Activated CD8-positive, alpha-beta T cell treated with anti-CD3 and anti-CD28 coated beads for 36 hours (primary cell): ENCODE measurements at regions not wholly inside any gene's neighbourhood (a gene's known extent, or its start where the extent isn't known, plus 50 kb on each side); places are given as distances from the start of the nearest gene placed in this dataset.

Source experiments
- ATAC-seq: fragments of 200-7000 bp; cut with Tn5 transposase; one replicate; pipeline ENCODE4 v1.10.0; 2021; ENCODE audit warnings: mild to moderate bottlenecking, moderate library complexity
- CTCF ChIA-PET: fragments of 350-600 bp; sonication (Branson Sonifier 250); formaldehyde crosslinking; loops from one replicate; lab custom pipeline; 2021; ENCODE audit warnings: antibody characterized with exemption; lab: Charles Lee
- POLR2A ChIA-PET: fragments of 350-600 bp; sonication (Branson Sonifier 250); formaldehyde crosslinking; loops from one replicate; lab custom pipeline; 2021; ENCODE audit warnings: antibody characterized with exemption; lab: Charles Lee
- DNase-seq: peaks from one replicate; pipeline ENCODE4 v3.0.0-alpha.2; 2020
- H3K27ac Mint-ChIP-seq: one replicate; pipeline ENCODE4 v1.8.0; 2021; ENCODE audit warnings: mild to moderate bottlenecking, mixed read lengths
- H3K27me3 Mint-ChIP-seq: one replicate; pipeline ENCODE4 v1.8.0; 2021; ENCODE audit warnings: mixed read lengths
- H3K36me3 Mint-ChIP-seq: one replicate; pipeline ENCODE4 v1.8.0; 2021; ENCODE audit warnings: low read depth, mixed read lengths
- H3K4me1 Mint-ChIP-seq: one replicate; pipeline ENCODE4 v1.8.0; 2021; ENCODE audit warnings: low read depth, mixed read lengths
- H3K4me3 Mint-ChIP-seq: one replicate; pipeline ENCODE4 v1.8.0; 2021; ENCODE audit warnings: mild to moderate bottlenecking, moderate library complexity, mixed read lengths
- H3K9me3 Mint-ChIP-seq: one replicate; pipeline ENCODE4 v1.8.0; 2021; ENCODE audit warnings: mixed read lengths
- intact Hi-C: fragments of 100-400 bp; cut with micrococcal nuclease; formaldehyde crosslinking; loops from one replicate; pipeline ENCODE4 v1.10.0; 2022
- TF ChIP-seq, protein P1 (sequence below): fragments of 200-600 bp; IDR thresholded peaks from one replicate; pipeline ENCODE4 v1.8.0; 2022; ENCODE audit warnings: antibody characterized with exemption, mild to moderate bottlenecking

DNA sequence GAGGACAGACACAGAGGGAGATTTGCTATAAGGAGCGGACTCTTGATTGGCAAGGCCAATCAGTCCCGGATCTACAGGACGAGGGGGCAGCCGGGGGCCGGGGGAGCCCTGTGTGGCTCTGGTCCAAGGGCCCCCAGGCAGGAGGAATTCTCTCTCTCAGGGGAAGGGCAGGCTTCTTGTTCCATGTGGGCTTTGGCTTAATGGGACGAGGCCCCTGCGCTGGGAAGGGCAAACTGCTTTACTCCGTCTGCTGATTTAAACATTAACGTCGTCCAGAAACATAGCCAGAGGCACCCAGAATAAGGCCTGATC is 75.9 kb downstream of the TMEM18 start:
- Mint-ChIP-seq H3K27me3 (no peaks in the 10 kb centered on the region), H3K27ac (no peak overlapping the region), H3K9me3 (peaks cover 3% of the 10 kb centered on the region), H3K4me3 (no peak overlapping the region), H3K4me1 (no peaks in the 10 kb centered on the region), H3K36me3 (no peaks in the 10 kb centered on the region)
- intact Hi-C loops: no loop called here
- POLR2A ChIA-PET: no interaction called here
- TF ChIP-seq, protein P1, sequence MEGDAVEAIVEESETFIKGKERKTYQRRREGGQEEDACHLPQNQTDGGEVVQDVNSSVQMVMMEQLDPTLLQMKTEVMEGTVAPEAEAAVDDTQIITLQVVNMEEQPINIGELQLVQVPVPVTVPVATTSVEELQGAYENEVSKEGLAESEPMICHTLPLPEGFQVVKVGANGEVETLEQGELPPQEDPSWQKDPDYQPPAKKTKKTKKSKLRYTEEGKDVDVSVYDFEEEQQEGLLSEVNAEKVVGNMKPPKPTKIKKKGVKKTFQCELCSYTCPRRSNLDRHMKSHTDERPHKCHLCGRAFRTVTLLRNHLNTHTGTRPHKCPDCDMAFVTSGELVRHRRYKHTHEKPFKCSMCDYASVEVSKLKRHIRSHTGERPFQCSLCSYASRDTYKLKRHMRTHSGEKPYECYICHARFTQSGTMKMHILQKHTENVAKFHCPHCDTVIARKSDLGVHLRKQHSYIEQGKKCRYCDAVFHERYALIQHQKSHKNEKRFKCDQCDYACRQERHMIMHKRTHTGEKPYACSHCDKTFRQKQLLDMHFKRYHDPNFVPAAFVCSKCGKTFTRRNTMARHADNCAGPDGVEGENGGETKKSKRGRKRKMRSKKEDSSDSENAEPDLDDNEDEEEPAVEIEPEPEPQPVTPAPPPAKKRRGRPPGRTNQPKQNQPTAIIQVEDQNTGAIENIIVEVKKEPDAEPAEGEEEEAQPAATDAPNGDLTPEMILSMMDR: no peak
- CTCF ChIA-PET: no interaction called here
- ATAC-seq (no peak), DNase-seq (no peak)

DNA sequence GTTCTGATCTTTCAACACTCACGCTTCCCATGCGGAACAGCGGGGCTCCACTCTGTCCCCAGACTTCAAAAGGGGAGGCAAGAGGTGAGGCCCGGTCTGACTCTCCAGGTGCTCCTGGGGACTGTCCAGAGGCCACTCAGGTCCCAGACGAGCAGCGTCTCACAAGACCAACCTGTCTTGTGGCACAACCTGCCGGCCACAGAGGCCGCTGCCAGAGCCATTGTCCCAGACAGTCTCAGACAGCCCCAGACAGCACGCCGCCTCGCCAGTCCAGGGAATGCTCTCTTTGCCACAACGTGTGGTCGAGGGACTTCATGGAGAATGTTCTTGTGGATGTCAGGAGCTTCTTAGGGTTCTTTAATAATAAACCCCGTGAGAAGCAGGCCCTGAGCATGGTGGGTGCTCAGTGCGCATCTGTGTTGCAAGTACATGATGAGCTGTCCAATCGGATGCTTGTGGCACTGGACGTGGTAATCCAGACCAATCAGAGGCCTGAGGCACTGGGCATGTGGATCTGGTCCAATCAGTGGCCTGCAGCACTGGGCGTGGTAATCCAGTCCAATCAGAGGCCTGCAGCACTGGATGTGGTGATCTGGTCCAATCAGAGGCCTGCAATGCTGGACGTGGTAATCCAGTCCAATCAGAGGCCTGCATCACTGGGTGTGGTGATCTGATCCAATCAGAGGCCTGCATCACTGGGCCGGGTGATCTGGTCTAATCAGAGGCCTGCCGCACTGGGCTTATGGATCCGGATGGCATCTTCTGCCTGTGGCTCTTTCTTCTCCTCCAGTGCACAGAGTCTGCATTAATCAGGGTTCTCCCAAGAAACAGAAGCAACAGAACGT is 76.4 kb downstream of the TMEM18 start:
- intact Hi-C loops: no loop called here
- peak; percentile 42 for ATAC-seq
- CTCF ChIA-PET: no interaction called here
- POLR2A ChIA-PET: no interaction called here
- Mint-ChIP-seq H3K27ac (no peak overlapping the region), H3K9me3 (peaks cover 3% of the 10 kb centered on the region), H3K27me3 (no peaks in the 10 kb centered on the region), H3K4me3 (no peak overlapping the region), H3K4me1 (no peaks in the 10 kb centered on the region), H3K36me3 (no peaks in the 10 kb centered on the region)
- DNase-seq: no peak
- TF ChIP-seq, protein P1: no peak

DNA sequence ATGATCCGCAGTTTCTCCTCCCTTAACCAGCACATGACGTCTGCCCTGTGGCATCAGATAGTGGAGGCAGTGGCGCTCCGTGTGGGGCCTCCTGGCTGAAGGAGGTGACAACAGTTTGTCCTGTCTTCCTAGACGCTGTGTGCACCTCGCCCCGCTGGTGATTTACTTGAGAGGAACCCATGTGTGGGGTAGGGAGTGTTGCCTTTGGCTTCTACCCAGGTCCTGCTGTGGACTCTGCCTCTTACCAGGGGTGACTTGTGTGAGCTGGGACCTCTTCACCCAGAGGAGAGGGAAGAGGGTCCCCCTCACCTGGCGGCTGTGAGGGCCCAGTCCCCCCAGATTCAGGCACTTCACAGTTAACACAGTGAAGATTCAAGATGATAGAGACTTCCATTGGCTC is 77.6 kb downstream of the TMEM18 start:
- TF ChIP-seq, protein P1: no peak
- no peak for ATAC-seq
- H3K27ac Mint-ChIP-seq: no peak overlapping the region
- ChIA-PET POLR2A (no interaction called here), CTCF (no interaction called here)
- no peaks in the 10 kb centered on the region for H3K27me3 Mint-ChIP-seq
- intact Hi-C loops: no loop called here
- peaks cover 3% of the 10 kb centered on the region for H3K9me3 Mint-ChIP-seq
- no peak overlapping the region for H3K4me3 Mint-ChIP-seq
- no peak for DNase-seq
- H3K4me1 Mint-ChIP-seq: no peaks in the 10 kb centered on the region
- no peaks in the 10 kb centered on the region for H3K36me3 Mint-ChIP-seq

DNA sequence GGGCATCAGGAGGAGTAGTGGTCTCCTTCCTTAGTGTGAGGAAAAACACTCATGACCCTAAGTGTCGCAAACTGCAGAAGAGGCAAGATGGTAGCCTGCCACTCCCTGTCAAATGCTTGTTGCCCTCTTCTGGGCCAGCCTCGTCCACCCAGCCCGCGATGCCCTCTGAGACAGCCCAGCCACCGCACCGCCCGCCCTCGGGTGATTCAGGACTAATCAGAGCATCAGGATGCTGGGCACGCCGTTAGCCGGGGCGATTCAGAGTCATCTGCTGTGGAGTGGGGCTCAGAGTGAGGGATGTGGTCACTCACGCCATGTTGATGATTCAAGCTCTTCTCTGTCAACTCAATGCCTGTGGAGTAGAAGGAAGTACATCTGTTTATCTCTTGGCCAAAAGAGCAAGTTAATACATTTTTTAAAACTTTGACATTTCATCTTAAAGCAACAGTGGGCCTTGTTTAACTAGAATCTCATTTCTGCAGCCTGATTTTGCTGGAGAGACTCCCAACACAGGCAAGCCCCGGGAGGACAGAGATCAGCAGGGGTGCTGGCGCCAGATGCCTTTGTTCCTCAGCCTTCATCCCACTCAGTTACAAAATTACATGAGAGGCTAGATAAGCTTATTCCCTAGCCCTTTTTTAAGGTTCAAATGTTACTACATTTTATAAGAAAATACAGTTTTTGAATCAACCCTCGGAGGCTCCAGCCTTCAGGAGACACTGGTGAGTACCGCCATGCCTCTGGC is 79.0 kb downstream of the TMEM18 start:
- H3K27me3 Mint-ChIP-seq: no peaks in the 10 kb centered on the region
- DNase-seq: no peak
- TF ChIP-seq, protein P1: no peak
- intact Hi-C loops: no loop called here
- no peaks in the 10 kb centered on the region for H3K4me1 Mint-ChIP-seq
- CTCF ChIA-PET: no interaction called here
- H3K27ac Mint-ChIP-seq: no peak overlapping the region
- no peak for ATAC-seq
- POLR2A ChIA-PET: no interaction called here
- H3K36me3 Mint-ChIP-seq: no peaks in the 10 kb centered on the region
- H3K9me3 Mint-ChIP-seq: no peaks in the 10 kb centered on the region
- no peak overlapping the region for H3K4me3 Mint-ChIP-seq
